Smooth muscle cell (in vitro differentiated cells): ENCODE measurements at regions not wholly inside any gene's neighbourhood (a gene's known extent, or its start where the extent isn't known, plus 50 kb on each side); places are given as distances from the start of the nearest gene placed in this dataset.

Experiments used
- DNase-seq: peaks from one replicate; lab custom pipeline; 2025; ENCODE audit not compliant: unreplicated experiment; lab: John Stamatoyannopoulos, UW
- H2AFZ ChIP-seq: fragments of 200-600 bp; sonication (generic); 2 replicates; pipeline ENCODE4 v1.6.0; 2016; ENCODE audit warnings: antibody characterized with exemption, low read depth, mild to moderate bottlenecking
- H3F3A ChIP-seq: fragments of 200-600 bp; sonication (generic); 2 replicates; pipeline ENCODE4 v1.6.0; 2017; ENCODE audit warnings: antibody characterized with exemption, low read depth
- H3K27ac ChIP-seq: fragments of 200-600 bp; sonication (generic); 2 replicates; pipeline ENCODE4 v1.5.1; 2016; ENCODE audit warnings: low read depth, mild to moderate bottlenecking
- H3K27me3 ChIP-seq: fragments of 200-600 bp; sonication (generic); 2 replicates; pipeline ENCODE4 v1.6.1; 2016; ENCODE audit warnings: low read depth, mild to moderate bottlenecking
- H3K36me3 ChIP-seq: fragments of 200-600 bp; sonication (generic); 2 replicates; pipeline ENCODE4 v1.5.1; 2016; ENCODE audit warnings: low read depth
- H3K4me1 ChIP-seq: fragments of 200-600 bp; sonication (generic); 2 replicates; pipeline ENCODE4 v1.5.1; 2016; ENCODE audit warnings: low read depth
- H3K4me2 ChIP-seq: fragments of 200-600 bp; sonication (generic); 2 replicates; pipeline ENCODE4 v1.6.0; 2016; ENCODE audit warnings: mild to moderate bottlenecking
- H3K4me3 ChIP-seq: fragments of 200-600 bp; sonication (generic); 2 replicates; pipeline ENCODE4 v1.5.1; 2016; ENCODE audit warnings: mild to moderate bottlenecking
- H3K79me2 ChIP-seq: fragments of 200-600 bp; sonication (generic); 2 replicates; pipeline ENCODE4 v1.6.0; 2016; ENCODE audit warnings: low read depth, mild to moderate bottlenecking
- H3K9ac ChIP-seq: fragments of 200-600 bp; sonication (generic); 2 replicates; pipeline ENCODE4 v1.6.0; 2016; ENCODE audit warnings: low read depth
- H3K9me3 ChIP-seq: fragments of 200-600 bp; sonication (generic); replicated peaks from 2 replicates; pipeline ENCODE4 v1.5.1; 2016; ENCODE audit warnings: low read depth
- H4K20me1 ChIP-seq: fragments of 200-600 bp; sonication (generic); 2 replicates; pipeline ENCODE4 v1.6.0; 2016; ENCODE audit warnings: low read depth
- CTCF ChIP-seq: fragments of 200-600 bp; sonication (generic); IDR thresholded peaks from 2 replicates; pipeline ENCODE4 v1.5.1; 2017; ENCODE audit warnings: borderline replicate concordance, mild to moderate bottlenecking, antibody characterized with exemption; ENCODE audit not compliant: insufficient read depth, poor library complexity, severe bottlenecking
- WGBS: methylation state at CpG from one replicate; pipeline ENCODE4 v1.1.7; 2016; ENCODE audit warnings: low lambda C conversion rate; 5-methylcytosine and 5-hydroxymethylcytosine counted together

GRCh38 chr6:169957351-169957963, 206.0 kb downstream of the ERMARD start:
- DNase-seq, result no peak
- no peak overlapping the region for H3K4me2 ChIP-seq
- no peak for TF ChIP-seq CTCF
- no peaks in the 10 kb centered on the region for H3K79me2 ChIP-seq
- H3K27ac ChIP-seq, result no peak overlapping the region
- no peak overlapping the region for H3K9ac ChIP-seq
- no peak overlapping the region for H3K4me3 ChIP-seq
- H3F3A ChIP-seq, result no peaks in the 10 kb centered on the region
- no peaks in the 10 kb centered on the region for H4K20me1 ChIP-seq
- H3K36me3 ChIP-seq, result no peaks in the 10 kb centered on the region
- H3K27me3 ChIP-seq, result peaks cover 9% of the 10 kb centered on the region
- no peaks in the 10 kb centered on the region for H3K9me3 ChIP-seq
- H2AFZ ChIP-seq, result no peak overlapping the region
- H3K4me1 ChIP-seq, result no peaks in the 10 kb centered on the region
- 97% methylated on average over 20 of the region's 24 CpGs for WGBS

GRCh38 chr6:169956580-169956979, 205.2 kb downstream of the ERMARD start:
- no peaks in the 10 kb centered on the region for H3F3A ChIP-seq
- H3K27ac ChIP-seq, result no peak overlapping the region
- peaks cover 18% of the 10 kb centered on the region for H3K27me3 ChIP-seq
- H3K9me3 ChIP-seq, result no peaks in the 10 kb centered on the region
- no peak overlapping the region for H3K4me2 ChIP-seq
- no peaks in the 10 kb centered on the region for H3K79me2 ChIP-seq
- 94% methylated on average over 9 of the region's 9 CpGs for WGBS
- TF ChIP-seq CTCF, result no peak
- no peaks in the 10 kb centered on the region for H3K4me1 ChIP-seq
- no peaks in the 10 kb centered on the region for H3K36me3 ChIP-seq
- no peak overlapping the region for H3K9ac ChIP-seq
- no peak overlapping the region for H2AFZ ChIP-seq
- H4K20me1 ChIP-seq, result no peaks in the 10 kb centered on the region
- DNase-seq, result no peak
- no peak overlapping the region for H3K4me3 ChIP-seq

- Histone ChIP-seq H3F3A (no peaks in the 10 kb centered on the region), H3K27ac (no peak overlapping the region), H3K4me1 (no peaks in the 10 kb centered on the region), H3K4me3 (no peak overlapping the region), H3K27me3 (peaks cover 18% of the 10 kb centered on the region), H3K9me3 (no peaks in the 10 kb centered on the region), H3K36me3 (no peaks in the 10 kb centered on the region), H4K20me1 (no peaks in the 10 kb centered on the region), H3K4me2 (no peak overlapping the region), H3K79me2 (no peaks in the 10 kb centered on the region), H2AFZ (no peak overlapping the region), H3K9ac (no peak overlapping the region)
- WGBS, result 83% methylated on average over 17 of the region's 19 CpGs
- no peak for TF ChIP-seq CTCF
- no peak for DNase-seq
Observed at GRCh38 chr6:169955731-169956437, 204.5 kb downstream of the ERMARD start.

GRCh38 chr6:169954977-169955376, 203.6 kb downstream of the ERMARD start:
- no peak overlapping the region for H3K4me2 ChIP-seq
- no peaks in the 10 kb centered on the region for H3F3A ChIP-seq
- H2AFZ ChIP-seq, result no peak overlapping the region
- H3K27me3 ChIP-seq, result peaks cover 18% of the 10 kb centered on the region
- H3K27ac ChIP-seq, result no peak overlapping the region
- no peaks in the 10 kb centered on the region for H3K36me3 ChIP-seq
- no peak for DNase-seq
- H3K9me3 ChIP-seq, result no peaks in the 10 kb centered on the region
- H3K4me3 ChIP-seq, result no peak overlapping the region
- 98% methylated on average over 1 of the region's 1 CpG for WGBS
- no peak overlapping the region for H3K9ac ChIP-seq
- TF ChIP-seq CTCF, result no peak
- H3K79me2 ChIP-seq, result no peaks in the 10 kb centered on the region
- no peaks in the 10 kb centered on the region for H4K20me1 ChIP-seq
- no peaks in the 10 kb centered on the region for H3K4me1 ChIP-seq
